ENCODE measurements at regions not wholly inside any gene's neighbourhood (a gene's known extent, or its start where the extent isn't known, plus 50 kb on each side); places are given as distances from the start of the nearest gene placed in this dataset.
"Not testable (repeated sequence)": the region's sequence is repeated elsewhere in the genome, so short reads cannot be mapped to it uniquely, and the experiment has no call there.

GRCh38 chr6:141890661-141891060, 242.1 kb upstream of the GJE1 start:
- Mint-ChIP-seq H3K27me3 (ENCODE audit: unreplicated experiment) (peaks cover 6% of the 10 kb centered on the region), H3K4me3 (ENCODE audit: unreplicated experiment) (no peak overlapping the region), H3K27ac (ENCODE audit: unreplicated experiment) (no peak overlapping the region), H3K4me1 (ENCODE audit: unreplicated experiment) (no peaks in the 10 kb centered on the region), H3K9me3 (ENCODE audit: unreplicated experiment) (peaks cover 20% of the 10 kb centered on the region), H3K36me3 (ENCODE audit: unreplicated experiment) (peaks cover 4% of the 10 kb centered on the region)
- no peak for DNase-seq (ENCODE audit: extremely low spot score, unreplicated experiment)
- TF ChIP-seq, protein P1, sequence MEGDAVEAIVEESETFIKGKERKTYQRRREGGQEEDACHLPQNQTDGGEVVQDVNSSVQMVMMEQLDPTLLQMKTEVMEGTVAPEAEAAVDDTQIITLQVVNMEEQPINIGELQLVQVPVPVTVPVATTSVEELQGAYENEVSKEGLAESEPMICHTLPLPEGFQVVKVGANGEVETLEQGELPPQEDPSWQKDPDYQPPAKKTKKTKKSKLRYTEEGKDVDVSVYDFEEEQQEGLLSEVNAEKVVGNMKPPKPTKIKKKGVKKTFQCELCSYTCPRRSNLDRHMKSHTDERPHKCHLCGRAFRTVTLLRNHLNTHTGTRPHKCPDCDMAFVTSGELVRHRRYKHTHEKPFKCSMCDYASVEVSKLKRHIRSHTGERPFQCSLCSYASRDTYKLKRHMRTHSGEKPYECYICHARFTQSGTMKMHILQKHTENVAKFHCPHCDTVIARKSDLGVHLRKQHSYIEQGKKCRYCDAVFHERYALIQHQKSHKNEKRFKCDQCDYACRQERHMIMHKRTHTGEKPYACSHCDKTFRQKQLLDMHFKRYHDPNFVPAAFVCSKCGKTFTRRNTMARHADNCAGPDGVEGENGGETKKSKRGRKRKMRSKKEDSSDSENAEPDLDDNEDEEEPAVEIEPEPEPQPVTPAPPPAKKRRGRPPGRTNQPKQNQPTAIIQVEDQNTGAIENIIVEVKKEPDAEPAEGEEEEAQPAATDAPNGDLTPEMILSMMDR (IDR thresholded peaks at IDR 0.05): no peak

- Mint-ChIP-seq H3K9me3 (ENCODE audit: unreplicated experiment) (peaks cover 29% of the 10 kb centered on the region), H3K27ac (ENCODE audit: unreplicated experiment) (no peak overlapping the region), H3K4me3 (ENCODE audit: unreplicated experiment) (no peak overlapping the region), H3K36me3 (ENCODE audit: unreplicated experiment) (peaks cover 2% of the 10 kb centered on the region), H3K27me3 (ENCODE audit: unreplicated experiment) (no peaks in the 10 kb centered on the region), H3K4me1 (ENCODE audit: unreplicated experiment) (no peaks in the 10 kb centered on the region)
- no peak for DNase-seq (ENCODE audit: extremely low spot score, unreplicated experiment)
- TF ChIP-seq, protein P1 (IDR thresholded peaks at IDR 0.05): no peak
Measured at GRCh38 chr6:141884850-141885249, 247.9 kb upstream of the GJE1 start.

GRCh38 chr6:141878686-141879085, 254.0 kb upstream of the GJE1 start:
- Mint-ChIP-seq H3K4me3 (ENCODE audit: unreplicated experiment) (no peak overlapping the region), H3K27ac (ENCODE audit: unreplicated experiment) (no peak overlapping the region), H3K9me3 (ENCODE audit: unreplicated experiment) (no peaks in the 10 kb centered on the region), H3K36me3 (ENCODE audit: unreplicated experiment) (no peaks in the 10 kb centered on the region), H3K4me1 (ENCODE audit: unreplicated experiment) (no peaks in the 10 kb centered on the region), H3K27me3 (ENCODE audit: unreplicated experiment) (no peaks in the 10 kb centered on the region)
- TF ChIP-seq, protein P1 (IDR thresholded peaks at IDR 0.05): no peak
- DNase-seq (ENCODE audit: extremely low spot score, unreplicated experiment): no peak

DNA sequence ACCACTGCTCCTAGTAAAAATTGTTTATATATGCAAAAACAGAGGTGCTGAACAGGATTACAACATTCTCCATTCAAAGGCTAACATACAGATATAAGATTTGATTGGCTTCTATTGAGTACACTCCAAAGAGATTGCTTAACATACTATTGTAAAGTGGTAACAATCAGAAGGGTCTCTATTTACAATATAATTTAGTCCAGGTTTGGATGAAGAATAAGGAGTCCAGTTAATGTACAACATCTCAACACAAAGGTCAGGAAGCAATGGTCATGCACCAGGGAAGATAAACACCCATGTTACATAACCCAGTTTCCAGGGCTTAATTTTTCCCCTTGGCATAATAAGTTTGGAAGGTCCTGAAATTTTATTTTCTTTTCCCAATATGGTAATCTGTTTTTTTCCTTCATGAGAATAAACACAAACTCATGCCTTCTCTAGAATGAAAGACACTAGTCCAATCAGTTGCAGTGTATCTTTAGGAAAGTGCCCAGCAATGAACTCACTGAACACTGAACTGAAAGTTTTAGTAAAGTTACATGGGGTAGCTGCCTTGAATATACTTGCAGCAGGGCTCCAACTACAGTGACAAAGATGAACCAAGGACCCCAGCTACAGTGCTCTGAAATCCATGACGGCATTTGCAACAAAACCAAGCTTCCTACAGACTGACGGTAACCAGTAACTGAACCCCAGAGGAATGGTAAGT, 255.3 kb upstream of the GJE1 start:
- no peaks in the 10 kb centered on the region for H3K9me3 Mint-ChIP-seq (ENCODE audit: unreplicated experiment)
- H3K27ac Mint-ChIP-seq (ENCODE audit: unreplicated experiment): no peak overlapping the region
- no peaks in the 10 kb centered on the region for H3K36me3 Mint-ChIP-seq (ENCODE audit: unreplicated experiment)
- TF ChIP-seq, protein P1 (IDR thresholded peaks at IDR 0.05): no peak
- DNase-seq (ENCODE audit: extremely low spot score, unreplicated experiment): no peak
- no peak overlapping the region for H3K4me3 Mint-ChIP-seq (ENCODE audit: unreplicated experiment)
- H3K27me3 Mint-ChIP-seq (ENCODE audit: unreplicated experiment): no peaks in the 10 kb centered on the region
- H3K4me1 Mint-ChIP-seq (ENCODE audit: unreplicated experiment): no peaks in the 10 kb centered on the region

DNA sequence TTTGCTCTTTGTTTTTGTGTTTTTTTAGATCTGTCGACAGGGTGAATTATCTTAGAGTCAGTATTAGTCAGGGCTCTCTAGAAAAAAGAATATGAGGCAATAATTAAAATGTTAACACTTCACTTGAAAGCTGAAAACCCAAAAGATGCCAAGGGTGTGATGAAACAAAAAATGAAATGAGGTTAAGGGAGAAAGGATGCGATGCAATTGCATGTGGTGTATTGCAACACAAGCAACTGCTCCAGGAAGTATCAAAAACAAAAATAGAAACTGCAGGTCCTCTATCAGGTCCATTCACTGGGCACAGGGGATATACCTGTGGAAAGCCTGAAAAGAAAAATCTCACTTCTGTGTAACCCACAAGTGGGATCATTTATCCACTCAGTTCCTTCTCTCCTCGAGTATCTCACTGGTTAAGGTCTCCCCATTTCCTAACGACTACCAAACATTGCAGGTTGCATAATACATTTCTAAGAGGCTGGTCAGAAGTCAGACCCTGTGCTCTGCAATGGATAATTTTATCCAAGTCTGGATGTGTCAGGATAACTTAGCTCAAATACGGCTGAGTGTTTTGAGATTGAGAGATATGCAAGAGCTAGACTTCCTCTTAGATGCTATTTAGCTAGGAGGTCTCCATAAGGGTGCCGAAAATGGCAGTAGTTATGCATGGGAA, 257.7 kb upstream of the GJE1 start:
- Mint-ChIP-seq H3K4me3 (ENCODE audit: unreplicated experiment) (no peak overlapping the region), H3K27ac (ENCODE audit: unreplicated experiment) (no peak overlapping the region), H3K27me3 (ENCODE audit: unreplicated experiment) (no peaks in the 10 kb centered on the region), H3K4me1 (ENCODE audit: unreplicated experiment) (no peaks in the 10 kb centered on the region), H3K36me3 (ENCODE audit: unreplicated experiment) (no peaks in the 10 kb centered on the region), H3K9me3 (ENCODE audit: unreplicated experiment) (no peaks in the 10 kb centered on the region)
- DNase-seq (ENCODE audit: extremely low spot score, unreplicated experiment): no peak
- TF ChIP-seq, protein P1 (IDR thresholded peaks at IDR 0.05): no peak

GRCh38 chr6:141869509-141869908, 263.2 kb upstream of the GJE1 start:
- not testable (repeated sequence) for H3K9me3 Mint-ChIP-seq (ENCODE audit: unreplicated experiment); H3K27ac Mint-ChIP-seq (ENCODE audit: unreplicated experiment); DNase-seq (ENCODE audit: extremely low spot score, unreplicated experiment); H3K4me3 Mint-ChIP-seq (ENCODE audit: unreplicated experiment); H3K36me3 Mint-ChIP-seq (ENCODE audit: unreplicated experiment); H3K4me1 Mint-ChIP-seq (ENCODE audit: unreplicated experiment); H3K27me3 Mint-ChIP-seq (ENCODE audit: unreplicated experiment)

All from osteocyte (in vitro differentiated cells).